ENCODE measurements at regions not wholly inside any gene's neighbourhood (a gene's known extent, or its start where the extent isn't known, plus 50 kb on each side); places are given as distances from the start of the nearest gene placed in this dataset.

DNA sequence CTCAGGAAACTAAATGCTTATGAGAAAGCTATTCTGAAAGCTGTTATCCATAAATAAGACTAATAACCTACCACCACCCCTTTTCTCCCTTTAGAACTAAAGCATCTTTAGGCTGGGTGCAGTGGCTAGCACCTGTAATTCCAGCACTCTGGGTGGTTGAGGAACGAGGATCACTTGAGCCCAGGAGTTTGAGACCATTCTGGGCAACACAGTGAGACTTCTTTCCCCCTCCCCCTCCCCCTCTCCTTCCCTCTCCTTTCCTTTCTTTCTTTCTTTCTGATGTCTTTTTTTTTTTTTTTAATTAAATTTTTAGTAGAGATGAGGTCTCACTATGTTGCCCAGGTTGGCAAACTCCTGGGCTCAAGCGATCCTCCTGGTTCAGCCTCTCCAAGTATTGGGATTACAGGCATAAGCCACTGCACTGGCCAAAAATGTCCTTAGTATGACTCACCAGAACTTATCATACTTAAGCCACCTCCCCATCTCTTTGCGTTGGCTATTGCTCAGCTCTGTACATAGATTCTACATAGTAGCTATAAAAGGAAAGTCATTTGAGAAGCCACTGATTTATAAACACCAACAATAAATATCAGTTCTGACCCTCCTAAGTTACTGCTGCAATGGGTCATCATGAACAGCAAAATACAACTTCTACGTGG, 54.8 kb upstream of the SPDEF start:
- no peak for DNase-seq (ENCODE audit: low read depth)
- TF ChIP-seq, protein P1, sequence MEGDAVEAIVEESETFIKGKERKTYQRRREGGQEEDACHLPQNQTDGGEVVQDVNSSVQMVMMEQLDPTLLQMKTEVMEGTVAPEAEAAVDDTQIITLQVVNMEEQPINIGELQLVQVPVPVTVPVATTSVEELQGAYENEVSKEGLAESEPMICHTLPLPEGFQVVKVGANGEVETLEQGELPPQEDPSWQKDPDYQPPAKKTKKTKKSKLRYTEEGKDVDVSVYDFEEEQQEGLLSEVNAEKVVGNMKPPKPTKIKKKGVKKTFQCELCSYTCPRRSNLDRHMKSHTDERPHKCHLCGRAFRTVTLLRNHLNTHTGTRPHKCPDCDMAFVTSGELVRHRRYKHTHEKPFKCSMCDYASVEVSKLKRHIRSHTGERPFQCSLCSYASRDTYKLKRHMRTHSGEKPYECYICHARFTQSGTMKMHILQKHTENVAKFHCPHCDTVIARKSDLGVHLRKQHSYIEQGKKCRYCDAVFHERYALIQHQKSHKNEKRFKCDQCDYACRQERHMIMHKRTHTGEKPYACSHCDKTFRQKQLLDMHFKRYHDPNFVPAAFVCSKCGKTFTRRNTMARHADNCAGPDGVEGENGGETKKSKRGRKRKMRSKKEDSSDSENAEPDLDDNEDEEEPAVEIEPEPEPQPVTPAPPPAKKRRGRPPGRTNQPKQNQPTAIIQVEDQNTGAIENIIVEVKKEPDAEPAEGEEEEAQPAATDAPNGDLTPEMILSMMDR (conservative IDR thresholded peaks at IDR 0.05; ENCODE audit: low read depth, low read length): no peak
- no peak overlapping the region for H3K4me3 ChIP-seq (ENCODE audit: low read depth, low read length)

DNA sequence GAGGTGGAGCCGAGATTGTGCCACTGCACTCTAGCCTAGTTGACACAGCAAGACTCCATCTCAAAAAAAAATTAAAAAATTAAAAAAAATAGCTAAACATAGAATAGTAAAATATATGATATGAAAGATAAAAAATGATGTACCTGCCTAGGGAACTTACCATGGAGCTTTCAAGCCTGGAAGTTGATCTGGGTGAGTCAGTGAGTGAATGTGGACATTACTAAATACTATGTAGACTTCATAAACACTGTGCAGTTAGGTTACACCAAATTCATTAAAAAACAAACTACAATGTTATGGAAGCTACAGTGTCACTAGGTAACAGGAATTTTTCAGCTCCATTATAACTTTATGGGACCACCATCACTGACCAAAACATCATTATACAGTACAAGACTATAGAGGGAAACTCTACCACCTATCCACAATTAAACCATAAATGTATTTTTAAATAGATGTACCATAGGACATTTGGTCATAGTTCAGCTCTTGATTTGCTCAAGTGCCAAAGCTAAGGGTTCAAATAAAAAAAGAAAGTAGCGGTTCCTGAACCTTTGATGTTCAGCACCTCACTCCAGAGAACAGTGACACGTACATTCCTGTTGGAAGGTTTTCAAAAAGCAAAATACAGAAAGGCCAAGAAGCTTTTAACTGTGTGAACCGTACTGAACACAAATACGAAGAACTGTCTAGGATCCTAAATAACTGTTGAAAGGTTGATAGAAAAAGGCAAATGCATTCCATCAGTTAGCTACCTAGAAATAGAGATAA, 52.4 kb upstream of the SPDEF start:
- no peak for DNase-seq (ENCODE audit: low read depth)
- TF ChIP-seq, protein P1 (conservative IDR thresholded peaks at IDR 0.05; ENCODE audit: low read depth, low read length): no peak
- H3K4me3 ChIP-seq (ENCODE audit: low read depth, low read length): no peak overlapping the region

DNA sequence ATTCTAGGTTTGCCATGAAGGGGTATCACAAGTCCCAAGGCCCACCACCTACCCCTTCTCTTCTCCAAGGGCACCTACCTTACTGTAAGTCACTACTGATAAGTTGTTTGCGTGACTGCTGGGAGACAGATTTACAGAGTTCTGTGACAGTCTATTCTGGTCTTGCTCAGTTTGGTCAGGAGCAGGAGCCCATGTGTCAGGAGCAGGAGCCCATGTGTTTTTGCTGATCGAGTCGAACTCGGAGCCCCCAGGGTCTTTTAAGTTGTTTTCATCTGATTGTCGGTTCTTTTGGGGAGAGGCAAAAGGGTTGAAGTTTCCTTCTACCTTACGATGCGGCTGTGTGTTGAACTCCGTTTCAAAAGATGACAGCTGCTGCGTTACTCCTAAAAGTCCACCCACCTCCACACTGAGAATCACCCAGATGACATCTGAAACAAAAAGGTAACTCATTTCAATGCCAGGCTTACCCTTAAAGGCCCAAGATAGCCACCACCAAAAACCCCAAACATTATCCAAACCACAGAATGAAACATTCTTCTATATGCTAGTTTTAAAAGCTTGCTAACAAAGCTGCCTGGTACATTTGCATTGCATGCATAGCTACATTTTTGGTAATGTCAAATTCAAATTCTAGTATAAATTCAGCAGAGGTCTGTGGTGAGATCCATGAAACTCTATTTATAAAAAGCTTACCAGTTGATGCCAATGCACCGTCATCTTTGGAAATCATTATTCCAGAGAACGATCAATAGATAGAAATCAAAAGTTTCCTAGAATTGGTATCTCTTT, 50.5 kb upstream of the SPDEF start:
- H3K4me3 ChIP-seq (ENCODE audit: low read depth, low read length): no peak overlapping the region
- DNase-seq (ENCODE audit: low read depth): no peak
- TF ChIP-seq, protein P1 (conservative IDR thresholded peaks at IDR 0.05; ENCODE audit: low read depth, low read length): no peak
